Panc1 (cell line): ENCODE measurements at regions not wholly inside any gene's neighbourhood (a gene's known extent, or its start where the extent isn't known, plus 50 kb on each side); places are given as distances from the start of the nearest gene placed in this dataset.

Experiments
- ATAC-seq: fragments of 200-7000 bp; cut with Tn5 transposase; 2 replicates; pipeline ENCODE4 v1.9.1; 2020; ENCODE audit warnings: mild to moderate bottlenecking, moderate library complexity
- BruUV-seq: library from RNA; stranded (reverse); fragments of 400-500 nt; replicated peaks from 2 replicates; lab custom pipeline; 2021; lab: Mats Ljungman, UMichigan
- CTCF ChIA-PET: fragments of 300-600 bp; sonication (Branson Sonifier 250); formaldehyde crosslinking; loops from one replicate; lab custom pipeline; 2022; ENCODE audit warnings: antibody characterized with exemption; lab: Charles Lee
- POLR2A ChIA-PET: fragments of 300-600 bp; sonication (Branson Sonifier 250); formaldehyde crosslinking; loops from one replicate; lab custom pipeline; 2022; ENCODE audit warnings: antibody characterized with exemption; lab: Charles Lee
- DNase-seq: peaks from one replicate; pipeline ENCODE4 v3.0.0-alpha.2; 2010; ENCODE audit warnings: low read depth, low spot score
- H3K27ac ChIP-seq: 2 replicates; pipeline ENCODE4 v1.5.1; 2011; ENCODE audit warnings: mild to moderate bottlenecking, low read length, inconsistent platforms
- H3K27me3 ChIP-seq: fragments of 200-500 bp; sonication (Bioruptor generic); 2 replicates; pipeline ENCODE4 v1.6.0; 2014; ENCODE audit warnings: low read length, inconsistent platforms; ENCODE audit not compliant: control insufficient read depth, insufficient read depth
- H3K36me3 ChIP-seq: fragments of 200-500 bp; sonication (Bioruptor generic); 2 replicates; pipeline ENCODE4 v1.5.1; 2014; ENCODE audit warnings: inconsistent platforms, mild to moderate bottlenecking, low read length, moderate library complexity; ENCODE audit not compliant: control insufficient read depth, insufficient read depth
- H3K4me1 ChIP-seq: 2 replicates; pipeline ENCODE4 v1.5.1; 2011; ENCODE audit warnings: inconsistent platforms, mild to moderate bottlenecking, low read length, moderate library complexity; ENCODE audit not compliant: control insufficient read depth, insufficient read depth
- H3K4me3 ChIP-seq, 2 experiments: 2 replicates each; pipeline ENCODE4 v1.5.1; 2011 to 2012; ENCODE audit warnings: low read depth in 2 of 2, low read length in 2 of 2, mild to moderate bottlenecking in 2 of 2, inconsistent platforms in 1 of 2, moderate library complexity in 1 of 2
- H3K9me3 ChIP-seq: fragments of 200-500 bp; sonication (Bioruptor generic); 2 replicates; pipeline ENCODE4 v1.5.1; 2014; ENCODE audit warnings: low read depth, mild to moderate bottlenecking, inconsistent platforms, low read length, moderate library complexity; ENCODE audit not compliant: control insufficient read depth, insufficient read depth
- CTCF ChIP-seq: fragments of 450-650 bp; IDR thresholded peaks from 2 replicates; pipeline ENCODE4 v1.5.1; 2017; ENCODE audit warnings: mild to moderate bottlenecking
- POLR2AphosphoS5 ChIP-seq: IDR thresholded peaks from 2 replicates; pipeline ENCODE4 v1.6.1; 2012; ENCODE audit warnings: mild to moderate bottlenecking, low read depth, low read length, moderate library complexity
- REST ChIP-seq, 2 experiments: IDR thresholded peaks; 2 replicates each; pipeline ENCODE4 v1.6.1; 2011 to 2012; ENCODE audit warnings: low read depth in 2 of 2, control low read depth in 1 of 2, low read length in 1 of 2, mild to moderate bottlenecking in 1 of 2, moderate library complexity in 1 of 2; ENCODE audit not compliant: insufficient read depth in 1 of 2
- SIN3A ChIP-seq: IDR thresholded peaks from 2 replicates; pipeline ENCODE4 v1.6.1; 2012; ENCODE audit warnings: low read depth, mild to moderate bottlenecking, low read length, moderate library complexity, borderline replicate concordance; ENCODE audit not compliant: insufficient read depth
- TCF7L2 ChIP-seq: IDR thresholded peaks from 2 replicates; pipeline ENCODE4 v1.6.1; 2011; ENCODE audit warnings: mild to moderate bottlenecking, low read depth, low read length, inconsistent platforms
- in situ Hi-C: cut with HindIII; loops from 2 replicates; pipeline ENCODE4 v1.10.0; 2016; ENCODE audit warnings: low sequenced_read_pairs, low pct_unique_long_range_greater_than_20kb
- intact Hi-C: fragments of 100-400 bp; cut with micrococcal nuclease; formaldehyde crosslinking; loops from one replicate; pipeline ENCODE4 v1.10.0; 2022; ENCODE audit not compliant: unreplicated experiment

GRCh38 chr2:40746191-40746590, 294.3 kb upstream of the SLC8A1 start:
- H3K4me1 ChIP-seq, result no peaks in the 10 kb centered on the region
- no peaks in the 10 kb centered on the region for H3K9me3 ChIP-seq
- no peak for TF ChIP-seq CTCF
- no peak for TF ChIP-seq POLR2AphosphoS5
- TF ChIP-seq REST (IDR thresholded peaks at IDR 0.05; ENCODE audit: insufficient read depth in 1 of 2, low read depth in 2 of 2, low read length in 1 of 2), result no peak
- TF ChIP-seq SIN3A, result no peak
- no peak for TF ChIP-seq TCF7L2
- H3K36me3 ChIP-seq, result no peaks in the 10 kb centered on the region
- no peak overlapping the region for H3K4me3 ChIP-seq
- ATAC-seq, result no peak
- POLR2A ChIA-PET, result no interaction called here
- H3K27me3 ChIP-seq, result no peaks in the 10 kb centered on the region
- H3K27ac ChIP-seq, result no peak overlapping the region
- DNase-seq, result no peak
- intact Hi-C loops (no loop called here), in situ Hi-C loops (no loop called here)
- CTCF ChIA-PET, result no interaction called here
- no TSS peak for BruUV-seq

- no peaks in the 10 kb centered on the region for H3K36me3 ChIP-seq
- no peak overlapping the region for H3K27ac ChIP-seq
- BruUV-seq, result no TSS peak
- ATAC-seq (no peak), DNase-seq (no peak)
- no peaks in the 10 kb centered on the region for H3K9me3 ChIP-seq
- intact Hi-C loops, result no loop called here
- no peaks in the 10 kb centered on the region for H3K27me3 ChIP-seq
- TF ChIP-seq CTCF, result no peak
- TF ChIP-seq POLR2AphosphoS5, result no peak
- no peak for TF ChIP-seq TCF7L2
- no peak for TF ChIP-seq SIN3A
- TF ChIP-seq REST (IDR thresholded peaks at IDR 0.05; ENCODE audit: insufficient read depth in 1 of 2, low read depth in 2 of 2, low read length in 1 of 2), result no peak
- no peak overlapping the region for H3K4me3 ChIP-seq
- in situ Hi-C loops, result no loop called here
- ChIA-PET CTCF (no interaction called here), POLR2A (no interaction called here)
- H3K4me1 ChIP-seq, result no peaks in the 10 kb centered on the region
Measured at GRCh38 chr2:40751981-40752380, 300.1 kb upstream of the SLC8A1 start.
